ENCODE measurements at regions not wholly inside any gene's neighbourhood (a gene's known extent, or its start where the extent isn't known, plus 50 kb on each side); places are given as distances from the start of the nearest gene placed in this dataset.

DNA sequence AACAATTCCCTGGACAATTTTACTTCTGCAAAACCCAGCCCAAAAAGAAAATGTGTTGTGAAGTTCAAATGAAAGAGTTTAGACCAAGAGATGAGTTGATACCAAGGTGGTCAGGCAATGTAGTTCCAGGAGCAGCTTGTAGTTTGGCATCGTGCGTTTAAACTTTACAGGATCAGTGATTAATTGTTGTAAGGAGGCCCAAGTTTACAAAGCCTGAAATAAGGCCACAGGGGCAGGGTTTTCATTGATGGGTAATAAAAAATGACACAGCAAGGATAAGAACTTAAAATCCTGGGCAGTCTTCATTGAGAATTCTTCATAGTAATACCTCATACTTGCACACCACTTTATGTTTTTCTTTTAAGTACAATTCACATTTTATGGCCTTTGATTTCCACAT, 463.9 kb upstream of the HNRNPA3 start:
- no peak for TF ChIP-seq MAX (CRISPR knock-in tag; IDR thresholded peaks at IDR 0.05)
- no peak for TF ChIP-seq ZNF416 (CRISPR knock-in tag; IDR thresholded peaks at IDR 0.05)
- TF ChIP-seq ZNF121 (CRISPR knock-in tag; IDR thresholded peaks at IDR 0.05) = no peak
- TF ChIP-seq CREM (CRISPR knock-in tag; IDR thresholded peaks at IDR 0.05) = no peak
- TF ChIP-seq, protein P1, sequence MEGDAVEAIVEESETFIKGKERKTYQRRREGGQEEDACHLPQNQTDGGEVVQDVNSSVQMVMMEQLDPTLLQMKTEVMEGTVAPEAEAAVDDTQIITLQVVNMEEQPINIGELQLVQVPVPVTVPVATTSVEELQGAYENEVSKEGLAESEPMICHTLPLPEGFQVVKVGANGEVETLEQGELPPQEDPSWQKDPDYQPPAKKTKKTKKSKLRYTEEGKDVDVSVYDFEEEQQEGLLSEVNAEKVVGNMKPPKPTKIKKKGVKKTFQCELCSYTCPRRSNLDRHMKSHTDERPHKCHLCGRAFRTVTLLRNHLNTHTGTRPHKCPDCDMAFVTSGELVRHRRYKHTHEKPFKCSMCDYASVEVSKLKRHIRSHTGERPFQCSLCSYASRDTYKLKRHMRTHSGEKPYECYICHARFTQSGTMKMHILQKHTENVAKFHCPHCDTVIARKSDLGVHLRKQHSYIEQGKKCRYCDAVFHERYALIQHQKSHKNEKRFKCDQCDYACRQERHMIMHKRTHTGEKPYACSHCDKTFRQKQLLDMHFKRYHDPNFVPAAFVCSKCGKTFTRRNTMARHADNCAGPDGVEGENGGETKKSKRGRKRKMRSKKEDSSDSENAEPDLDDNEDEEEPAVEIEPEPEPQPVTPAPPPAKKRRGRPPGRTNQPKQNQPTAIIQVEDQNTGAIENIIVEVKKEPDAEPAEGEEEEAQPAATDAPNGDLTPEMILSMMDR (IDR thresholded peaks at IDR 0.05) = no peak
- no peak for TF ChIP-seq FOXP1 (CRISPR knock-in tag; IDR thresholded peaks at IDR 0.05; ENCODE audit: borderline replicate concordance)
- TF ChIP-seq NFYB (CRISPR knock-in tag; conservative IDR thresholded peaks at IDR 0.05; ENCODE audit: low read depth) = no peak
- TF ChIP-seq, protein P2, sequence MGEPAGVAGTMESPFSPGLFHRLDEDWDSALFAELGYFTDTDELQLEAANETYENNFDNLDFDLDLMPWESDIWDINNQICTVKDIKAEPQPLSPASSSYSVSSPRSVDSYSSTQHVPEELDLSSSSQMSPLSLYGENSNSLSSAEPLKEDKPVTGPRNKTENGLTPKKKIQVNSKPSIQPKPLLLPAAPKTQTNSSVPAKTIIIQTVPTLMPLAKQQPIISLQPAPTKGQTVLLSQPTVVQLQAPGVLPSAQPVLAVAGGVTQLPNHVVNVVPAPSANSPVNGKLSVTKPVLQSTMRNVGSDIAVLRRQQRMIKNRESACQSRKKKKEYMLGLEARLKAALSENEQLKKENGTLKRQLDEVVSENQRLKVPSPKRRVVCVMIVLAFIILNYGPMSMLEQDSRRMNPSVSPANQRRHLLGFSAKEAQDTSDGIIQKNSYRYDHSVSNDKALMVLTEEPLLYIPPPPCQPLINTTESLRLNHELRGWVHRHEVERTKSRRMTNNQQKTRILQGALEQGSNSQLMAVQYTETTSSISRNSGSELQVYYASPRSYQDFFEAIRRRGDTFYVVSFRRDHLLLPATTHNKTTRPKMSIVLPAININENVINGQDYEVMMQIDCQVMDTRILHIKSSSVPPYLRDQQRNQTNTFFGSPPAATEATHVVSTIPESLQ (CRISPR knock-in tag; IDR thresholded peaks at IDR 0.05) = no peak
- no peak for TF ChIP-seq TEAD4 (CRISPR knock-in tag; IDR thresholded peaks at IDR 0.05)

Data from WTC11 (cell line).